Loucy (cell line): ENCODE measurements at regions not wholly inside any gene's neighbourhood (a gene's known extent, or its start where the extent isn't known, plus 50 kb on each side); places are given as distances from the start of the nearest gene placed in this dataset.

Experiments used
- H2AFZ ChIP-seq: fragments of 200-600 bp; sonication (generic); 2 replicates; pipeline ENCODE4 v1.6.0; 2016; ENCODE audit warnings: antibody characterized with exemption, mild to moderate bottlenecking, low read length, moderate library complexity
- H3F3A ChIP-seq: fragments of 200-600 bp; 2 replicates; pipeline ENCODE4 v1.6.0; 2016; ENCODE audit warnings: antibody characterized with exemption, low read depth, mild to moderate bottlenecking
- H3K27me3 ChIP-seq: fragments of 200-600 bp; sonication (generic); 2 replicates; pipeline ENCODE4 v1.6.1; 2014; ENCODE audit warnings: low read length, mild to moderate bottlenecking; ENCODE audit not compliant: insufficient read depth, poor library complexity, severe bottlenecking
- H3K36me3 ChIP-seq: fragments of 200-600 bp; sonication (generic); 2 replicates; pipeline ENCODE4 v1.6.1; 2016; ENCODE audit warnings: low read length; ENCODE audit not compliant: insufficient read depth
- H3K4me1 ChIP-seq: fragments of 200-600 bp; sonication (generic); 2 replicates; pipeline ENCODE4 v1.5.1; 2014; ENCODE audit warnings: low read length, mild to moderate bottlenecking; ENCODE audit not compliant: insufficient read depth, poor library complexity, severe bottlenecking
- H3K4me2 ChIP-seq: fragments of 200-600 bp; sonication (generic); 2 replicates; pipeline ENCODE4 v1.6.0; 2014; ENCODE audit warnings: antibody characterized with exemption, low read length, low read depth, mild to moderate bottlenecking; ENCODE audit not compliant: poor library complexity, severe bottlenecking
- H3K4me3 ChIP-seq: fragments of 200-600 bp; sonication (generic); 2 replicates; pipeline ENCODE4 v1.5.1; 2014; ENCODE audit warnings: low read length, mild to moderate bottlenecking, mixed read lengths; ENCODE audit not compliant: poor library complexity, severe bottlenecking
- H3K79me2 ChIP-seq: fragments of 200-600 bp; sonication (generic); 2 replicates; pipeline ENCODE4 v1.6.1; 2014; ENCODE audit warnings: low read length; ENCODE audit not compliant: insufficient read depth
- H3K9ac ChIP-seq: fragments of 200-600 bp; sonication (generic); 2 replicates; pipeline ENCODE4 v1.6.0; 2014; ENCODE audit warnings: mild to moderate bottlenecking, low read depth, low read length, moderate library complexity; ENCODE audit not compliant: poor library complexity, severe bottlenecking
- H3K9me2 ChIP-seq: fragments of 200-600 bp; sonication (generic); replicated peaks from 2 replicates; pipeline ENCODE4 v1.6.1; 2016; ENCODE audit warnings: low read depth, low read length, mixed read lengths
- H3K9me3 ChIP-seq: fragments of 200-600 bp; sonication (generic); 2 replicates; pipeline ENCODE4 v1.6.1; 2014; ENCODE audit warnings: mild to moderate bottlenecking, antibody characterized with exemption, low read length, low read depth; ENCODE audit not compliant: insufficient read depth
- H4K20me1 ChIP-seq: fragments of 200-600 bp; sonication (generic); 2 replicates; pipeline ENCODE4 v1.6.0; 2014; ENCODE audit warnings: antibody characterized with exemption, low read length, mild to moderate bottlenecking; ENCODE audit not compliant: insufficient read depth, poor library complexity, severe bottlenecking
- CTCF ChIP-seq: fragments of 200-600 bp; sonication (generic); conservative IDR thresholded peaks from 2 replicates; pipeline ENCODE4 v1.5.1; 2014; ENCODE audit warnings: mild to moderate bottlenecking, antibody characterized with exemption, low read length
- EZH2phosphoT487 ChIP-seq: fragments of 200-600 bp; IDR thresholded peaks from 2 replicates; pipeline ENCODE4 v1.6.1; 2018; ENCODE audit warnings: antibody characterized with exemption, mild to moderate bottlenecking, moderate library complexity, borderline replicate concordance

GRCh38 chr6:91911945-91912344 is 1325.1 kb upstream of the MAP3K7 start:
- Histone ChIP-seq H3F3A (no peaks in the 10 kb centered on the region), H4K20me1 (no peaks in the 10 kb centered on the region), H3K27me3 (no peaks in the 10 kb centered on the region), H3K4me2 (no peak overlapping the region), H3K4me3 (no peak overlapping the region), H3K4me1 (no peaks in the 10 kb centered on the region), H3K9ac (no peak overlapping the region), H3K36me3 (no peaks in the 10 kb centered on the region), H2AFZ (no peak overlapping the region), H3K9me2 (no peaks in the 10 kb centered on the region), H3K79me2 (no peaks in the 10 kb centered on the region), H3K9me3 (no peaks in the 10 kb centered on the region)
- no peak for TF ChIP-seq EZH2phosphoT487
- TF ChIP-seq CTCF: no peak

GRCh38 chr6:91904586-91905164 is 1317.8 kb upstream of the MAP3K7 start:
- Histone ChIP-seq H3K4me3 (no peak overlapping the region), H3F3A (no peaks in the 10 kb centered on the region), H3K36me3 (no peaks in the 10 kb centered on the region), H3K4me2 (no peak overlapping the region), H3K9me3 (no peaks in the 10 kb centered on the region), H2AFZ (no peak overlapping the region), H3K27me3 (no peaks in the 10 kb centered on the region), H3K79me2 (no peaks in the 10 kb centered on the region), H4K20me1 (no peaks in the 10 kb centered on the region), H3K4me1 (no peaks in the 10 kb centered on the region), H3K9me2 (no peaks in the 10 kb centered on the region), H3K9ac (no peak overlapping the region)
- TF ChIP-seq EZH2phosphoT487 (no peak), CTCF (no peak)

- Histone ChIP-seq H3K27me3 (no peaks in the 10 kb centered on the region), H4K20me1 (no peaks in the 10 kb centered on the region), H3K36me3 (no peaks in the 10 kb centered on the region), H3K4me2 (no peak overlapping the region), H2AFZ (no peak overlapping the region), H3K4me3 (no peak overlapping the region), H3K9me2 (no peaks in the 10 kb centered on the region), H3F3A (no peaks in the 10 kb centered on the region), H3K9ac (no peak overlapping the region), H3K4me1 (no peaks in the 10 kb centered on the region), H3K9me3 (no peaks in the 10 kb centered on the region), H3K79me2 (no peaks in the 10 kb centered on the region)
- TF ChIP-seq EZH2phosphoT487: no peak
- TF ChIP-seq CTCF: no peak
Measured at GRCh38 chr6:91895599-91896285, 1308.9 kb upstream of the MAP3K7 start.
